Lung (tissue), 11 donors: ENCODE measurements at regions not wholly inside any gene's neighbourhood (a gene's known extent, or its start where the extent isn't known, plus 50 kb on each side); places are given as distances from the start of the nearest gene placed in this dataset.

Experiments used
- ATAC-seq: fragments of 200-7000 bp; cut with Tn5 transposase; one replicate; pipeline ENCODE4 v1.9.1; 2020; ENCODE audit warnings: moderate number of reproducible peaks; ENCODE audit not compliant: insufficient read depth, low FRiP score
- DNase-seq, 3 donors: peaks; one replicate each; pipeline ENCODE4 v3.0.0-alpha.2; 2013 to 2017
- H3K27ac ChIP-seq, 2 donors: one replicate each; pipeline ENCODE4 v1.5.1; 2013; ENCODE audit warnings: mild to moderate bottlenecking in 2 of 2, moderate library complexity in 2 of 2, control low read depth in 1 of 2, inconsistent platforms in 1 of 2, low read depth in 1 of 2, low read length in 1 of 2
- H3K27me3 ChIP-seq, 3 donors: one replicate each; pipeline ENCODE4 v1.5.1; 2013; ENCODE audit warnings: low read length in 2 of 3; ENCODE audit not compliant: control insufficient read depth in 3 of 3, insufficient read depth in 3 of 3
- H3K36me3 ChIP-seq, 4 donors: one replicate each; pipeline ENCODE4 v1.5.1; 2013; ENCODE audit warnings: low read length in 4 of 4, mild to moderate bottlenecking in 1 of 4, moderate library complexity in 1 of 4; ENCODE audit not compliant: control insufficient read depth in 4 of 4, insufficient read depth in 4 of 4
- H3K4me1 ChIP-seq, 5 donors: one replicate each; pipeline ENCODE4 v1.5.1; 2013; ENCODE audit warnings: low read length in 5 of 5, mild to moderate bottlenecking in 2 of 5, moderate library complexity in 1 of 5; ENCODE audit not compliant: control insufficient read depth in 5 of 5, insufficient read depth in 5 of 5
- H3K4me3 ChIP-seq: one replicate; pipeline ENCODE4 v1.5.1; 2013; ENCODE audit warnings: mild to moderate bottlenecking, control low read depth, moderate library complexity
- H3K9ac ChIP-seq, 2 donors: one replicate each; pipeline ENCODE4 v1.5.1; 2013; ENCODE audit warnings: low read length in 2 of 2, control low read depth in 1 of 2; ENCODE audit not compliant: insufficient read depth in 1 of 2
- H3K9me3 ChIP-seq, 4 donors: one replicate each; pipeline ENCODE4 v1.5.1; 2013; ENCODE audit warnings: low read length in 3 of 4, mild to moderate bottlenecking in 1 of 4, moderate library complexity in 1 of 4; ENCODE audit not compliant: control insufficient read depth in 4 of 4, insufficient read depth in 3 of 4
- CTCF ChIP-seq: IDR thresholded peaks from 2 replicates; pipeline ENCODE4 v1.5.1; 2012; ENCODE audit warnings: mild to moderate bottlenecking; ENCODE audit errors: control extremely low read depth, extremely low read depth
- WGBS, 2 donors: extraction: QIAGEN DNeasy Blood & Tissue Kit; methylation state at CpG; one replicate each; pipeline ENCODE4 v1.1.7; 2013; 5-methylcytosine and 5-hydroxymethylcytosine counted together
- donor health status: control.
- donor health status: control.
- donor health status: Bipolar disorder and iron deficiency.
- donor health status: healthy.
- donor health status: DM: yes; HTN: yes; CAD: no.

- no peak for DNase-seq
- no peak overlapping the region for H3K9ac ChIP-seq
- H3K36me3 ChIP-seq = no peaks in the 10 kb centered on the region
- ATAC-seq = no peak
- 55 to 78% methylated on average over 1 of the region's 1 CpG for WGBS, 2 donors
- peaks cover 0 to 1% (median 0%) of the 10 kb centered on the region in 4 donors for H3K9me3 ChIP-seq
- no peak overlapping the region for H3K4me3 ChIP-seq
- H3K27me3 ChIP-seq = no peaks in the 10 kb centered on the region
- peaks cover 3 to 16% (median 15%) of the 10 kb centered on the region in 5 donors for H3K4me1 ChIP-seq
- TF ChIP-seq CTCF = no peak
- H3K27ac ChIP-seq = no peak overlapping the region
Measured at GRCh38 chr12:92563819-92564218, 139.0 kb upstream of the PLEKHG7 start.

GRCh38 chr12:92562063-92562734 is 140.6 kb upstream of the PLEKHG7 start:
- WGBS, 2 donors = 65 to 74% methylated on average over 3 of the region's 3 CpGs
- Histone ChIP-seq H3K36me3 (no peaks in the 10 kb centered on the region), H3K27ac (peak overlapping the region in 1 of 2 donors; percentile 66), H3K4me3 (no peak overlapping the region), H3K4me1 (peaks cover 3 to 23% (median 18%) of the 10 kb centered on the region in 5 donors), H3K27me3 (no peaks in the 10 kb centered on the region), H3K9ac (no peak overlapping the region), H3K9me3 (peaks cover 0 to 1% (median 0%) of the 10 kb centered on the region in 4 donors)
- TF ChIP-seq CTCF = no peak
- ATAC-seq (no peak), DNase-seq (no peak)

- WGBS, 2 donors = 21 to 47% methylated on average over 3 of the region's 3 CpGs
- Histone ChIP-seq H3K9ac (no peak overlapping the region), H3K9me3 (peaks cover 0 to 1% (median 0%) of the 10 kb centered on the region in 4 donors), H3K27ac (peak overlapping the region in 1 of 2 donors; percentile 67), H3K4me3 (no peak overlapping the region), H3K4me1 (peaks cover 3 to 23% (median 18%) of the 10 kb centered on the region in 5 donors), H3K36me3 (no peaks in the 10 kb centered on the region), H3K27me3 (no peaks in the 10 kb centered on the region)
- peak; percentile 84 to 99 (median 98) for DNase-seq
- ATAC-seq = no peak
- no peak for TF ChIP-seq CTCF
Measured at GRCh38 chr12:92561543-92561899, 141.3 kb upstream of the PLEKHG7 start.
